Suprapubic skin (tissue), 4 donors: ENCODE measurements at regions not wholly inside any gene's neighbourhood (a gene's known extent, or its start where the extent isn't known, plus 50 kb on each side); places are given as distances from the start of the nearest gene placed in this dataset.

Source experiments
- EP300 ChIP-seq: sonication (generic); formaldehyde crosslinking; IDR thresholded peaks from one replicate; pipeline ENCODE4 v1.6.1; 2017; ENCODE audit warnings: antibody characterized with exemption
- POLR2AphosphoS5 ChIP-seq, 3 donors: sonication (generic); formaldehyde crosslinking; IDR thresholded peaks; one replicate each; pipeline ENCODE4 v1.6.1; 2017; ENCODE audit warnings: antibody characterized with exemption in 3 of 3
- TF ChIP-seq, protein P1 (sequence below), 2 donors: fragments of 200-600 bp in 1 of 2; fragments of 450-650 bp in 1 of 2; sonication (generic) in 1 of 2; IDR thresholded peaks; one replicate each; pipeline ENCODE4 v1.5.1; 2016 to 2019; ENCODE audit warnings: antibody characterized with exemption in 2 of 2, mild to moderate bottlenecking in 1 of 2, moderate library complexity in 1 of 2

DNA sequence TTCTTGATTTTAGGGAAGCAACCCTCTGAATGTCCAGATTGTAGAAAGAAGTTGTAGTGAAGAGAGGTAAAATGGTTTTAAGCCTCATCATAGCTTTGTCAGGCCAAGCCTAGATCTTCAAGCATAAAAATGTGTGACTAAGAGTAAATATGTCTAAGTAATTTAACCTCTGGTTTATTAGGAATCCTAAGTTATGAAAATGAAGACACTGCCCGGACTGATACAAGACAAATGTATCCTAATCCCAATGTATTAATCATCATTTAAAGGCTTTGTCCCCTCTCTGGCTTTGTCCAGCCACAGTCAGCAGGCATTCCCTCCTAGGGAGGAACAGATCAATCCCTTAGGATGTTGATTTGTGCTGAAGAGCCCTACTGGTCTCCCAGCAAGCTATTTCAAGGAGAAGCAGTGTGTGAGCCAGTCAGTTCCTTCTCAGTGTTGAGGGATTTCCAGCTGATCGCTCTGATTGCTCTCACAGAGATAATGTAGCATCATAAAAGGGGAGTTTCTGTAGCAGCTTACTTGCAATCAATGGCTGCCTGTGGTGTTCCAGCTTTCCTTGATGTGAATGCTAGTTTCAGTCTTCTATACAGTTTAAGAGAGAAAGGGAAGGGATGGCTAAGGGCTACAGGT is 796.1 kb downstream of the EPHA4 start:
- TF ChIP-seq, protein P1, sequence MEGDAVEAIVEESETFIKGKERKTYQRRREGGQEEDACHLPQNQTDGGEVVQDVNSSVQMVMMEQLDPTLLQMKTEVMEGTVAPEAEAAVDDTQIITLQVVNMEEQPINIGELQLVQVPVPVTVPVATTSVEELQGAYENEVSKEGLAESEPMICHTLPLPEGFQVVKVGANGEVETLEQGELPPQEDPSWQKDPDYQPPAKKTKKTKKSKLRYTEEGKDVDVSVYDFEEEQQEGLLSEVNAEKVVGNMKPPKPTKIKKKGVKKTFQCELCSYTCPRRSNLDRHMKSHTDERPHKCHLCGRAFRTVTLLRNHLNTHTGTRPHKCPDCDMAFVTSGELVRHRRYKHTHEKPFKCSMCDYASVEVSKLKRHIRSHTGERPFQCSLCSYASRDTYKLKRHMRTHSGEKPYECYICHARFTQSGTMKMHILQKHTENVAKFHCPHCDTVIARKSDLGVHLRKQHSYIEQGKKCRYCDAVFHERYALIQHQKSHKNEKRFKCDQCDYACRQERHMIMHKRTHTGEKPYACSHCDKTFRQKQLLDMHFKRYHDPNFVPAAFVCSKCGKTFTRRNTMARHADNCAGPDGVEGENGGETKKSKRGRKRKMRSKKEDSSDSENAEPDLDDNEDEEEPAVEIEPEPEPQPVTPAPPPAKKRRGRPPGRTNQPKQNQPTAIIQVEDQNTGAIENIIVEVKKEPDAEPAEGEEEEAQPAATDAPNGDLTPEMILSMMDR (IDR thresholded peaks at IDR 0.05), result no peak
- TF ChIP-seq POLR2AphosphoS5 (IDR thresholded peaks at IDR 0.05) (no peak), EP300 (no peak)
